Heart right ventricle (tissue), 16 donors: ENCODE measurements at regions not wholly inside any gene's neighbourhood (a gene's known extent, or its start where the extent isn't known, plus 50 kb on each side); places are given as distances from the start of the nearest gene placed in this dataset.

Experiments used
- ATAC-seq, 8 donors: fragments of 200-7000 bp; cut with Tn5 transposase; one replicate each; pipeline ENCODE4 v1.9.1; 2020; ENCODE audit warnings: mild to moderate bottlenecking in 8 of 8, moderate library complexity in 8 of 8, moderate number of reproducible peaks in 1 of 8
- DNase-seq, 2 donors: peaks; one replicate each; pipeline ENCODE4 v3.0.0-alpha.2; 2020
- H3K27ac ChIP-seq, 10 donors: fragments of 200-600 bp; sonication (generic) in 2 of 10; one replicate each; pipeline versions ENCODE4 v1.5.0 to v1.8.0; 2020 to 2022; ENCODE audit warnings: mild to moderate bottlenecking in 3 of 10
- H3K27me3 ChIP-seq, 7 donors: fragments of 200-600 bp; one replicate each; pipeline ENCODE4 v1.8.0; 2021 to 2022; ENCODE audit warnings: mild to moderate bottlenecking in 2 of 7
- H3K36me3 ChIP-seq, 9 donors: fragments of 200-600 bp; sonication (generic) in 1 of 9; one replicate each; pipeline versions ENCODE4 v1.5.0 to v1.8.0; 2020 to 2022; ENCODE audit warnings: mild to moderate bottlenecking in 2 of 9
- H3K4me1 ChIP-seq, 9 donors: fragments of 200-600 bp; sonication (generic) in 1 of 9; one replicate each; pipeline versions ENCODE4 v1.5.0 to v1.8.0; 2020 to 2022; ENCODE audit warnings: mild to moderate bottlenecking in 4 of 9
- H3K4me3 ChIP-seq, 10 donors: fragments of 200-600 bp; sonication (generic) in 2 of 10; one replicate each; pipeline versions ENCODE4 v1.5.0 to v1.8.0; 2020 to 2022; ENCODE audit warnings: mild to moderate bottlenecking in 7 of 10, moderate library complexity in 2 of 10
- H3K9me3 ChIP-seq, 11 donors: fragments of 200-600 bp in 10 of 11; sonication (generic) in 2 of 11; one replicate each; pipeline versions ENCODE4 v1.5.0 to v1.8.0; 2013 to 2022; ENCODE audit warnings: mild to moderate bottlenecking in 2 of 11, control low read depth in 1 of 11, moderate library complexity in 1 of 11
- CTCF ChIP-seq, 9 donors: fragments of 200-600 bp; sonication (generic) in 2 of 9; IDR thresholded peaks; one replicate each; pipeline versions ENCODE4 v1.5.0 to v1.8.0; 2021 to 2022; ENCODE audit warnings: antibody characterized with exemption in 9 of 9, mild to moderate bottlenecking in 5 of 9, moderate library complexity in 1 of 9
- WGBS, 2 donors: extraction: QIAGEN DNeasy Blood & Tissue Kit; methylation state at CpG; one replicate each; pipeline ENCODE4 v1.1.7; 2013; ENCODE audit warnings: inconsistent platforms in 1 of 2; 5-methylcytosine and 5-hydroxymethylcytosine counted together
- intact Hi-C, 10 donors: fragments of 100-400 bp; cut with DNase I; formaldehyde crosslinking; loops; one replicate each; pipeline versions ENCODE4 v1.11.1 to v1.14.2; 2022
- donor health status: Arrhythmogenic right ventricular cardiomyopathy.
- donor health status: ischemic (EF 13 %, LVEDD 7.1; RV severe dilation, severe dysfunction).
- donor health status: healthy with polysubstance abuse.
- donor health status: DM: no; HTN: yes; CAD: no.
- donor health status: DM: no; HTN: no; CAD: no.
- donor health status: ischemic (EF 25% LVEDD 6.9; RV normal size, moderate dysfunction).
- donor health status: ischemic (EF 25% LVEDD 5.7; RV mildly dilated, moderate dysfunction).
- donor health status: healthy.
- donor health status: DM: yes; HTN: yes; CAD: no.
- donor health status: Ischemic cardiomyopathy.
- donor health status: ischemic (EF 35%, LVEDD 5.7; RV mildly dilated, moderate dysfunction).
- donor health status: nonischemic (EF 11% LVEDD 7.7; RV severe dilation, severe dysfunction).
- donor health status: DM: yes; HTN: yes; CAD: no.
- donor health status: PGD.
- donor health status: ischemic (EF 29% LVEDD 5.4; RV normal size, mild dysfunction).
- donor health status: nonischemic (EF 23%, LVEDD 6.1; RV moderate dilation, normal function).

GRCh38 chr14:97633131-97633738 is 836.1 kb downstream of the VRK1 start:
- intact Hi-C loops = no loop called here
- DNase-seq (no peak), ATAC-seq (no peak)
- H3K9me3 ChIP-seq = peaks cover 0 to 2% (median 0%) of the 10 kb centered on the region in 11 donors
- H3K4me1 ChIP-seq = no peaks in the 10 kb centered on the region
- H3K27ac ChIP-seq = no peak overlapping the region
- WGBS, 2 donors = 77 to 90% methylated on average over 4 of the region's 4 CpGs
- peaks cover 0 to 25% (median 4%) of the 10 kb centered on the region in 7 donors for H3K27me3 ChIP-seq
- no peaks in the 10 kb centered on the region for H3K36me3 ChIP-seq
- TF ChIP-seq CTCF (IDR thresholded peaks at IDR 0.05) = no peak
- no peak overlapping the region for H3K4me3 ChIP-seq

- Histone ChIP-seq H3K4me3 (no peak overlapping the region), H3K9me3 (peaks cover 0 to 2% (median 0%) of the 10 kb centered on the region in 11 donors), H3K4me1 (no peaks in the 10 kb centered on the region), H3K27ac (no peak overlapping the region), H3K36me3 (no peaks in the 10 kb centered on the region), H3K27me3 (peaks cover 0 to 40% (median 8%) of the 10 kb centered on the region in 7 donors)
- ATAC-seq (no peak), DNase-seq (no peak)
- intact Hi-C loops = no loop called here
- TF ChIP-seq CTCF (IDR thresholded peaks at IDR 0.05) = no peak
- WGBS, 2 donors = 39 to 42% methylated on average over 13 of the region's 13 CpGs
Observed at GRCh38 chr14:97634751-97635150, 837.6 kb downstream of the VRK1 start.

- 32 to 35% methylated on average over 3 of the region's 3 CpGs for WGBS, 2 donors
- no peak for TF ChIP-seq CTCF (IDR thresholded peaks at IDR 0.05)
- Histone ChIP-seq H3K4me1 (no peaks in the 10 kb centered on the region), H3K36me3 (no peaks in the 10 kb centered on the region), H3K4me3 (no peak overlapping the region), H3K27ac (peak overlapping the region in 1 of 10 donors; percentile 38), H3K9me3 (no peaks in the 10 kb centered on the region), H3K27me3 (peaks cover 0 to 35% (median 4%) of the 10 kb centered on the region in 7 donors)
- intact Hi-C loops = no loop called here
- DNase-seq (no peak), ATAC-seq (no peak)
Observed at GRCh38 chr14:97638864-97639263, 841.7 kb downstream of the VRK1 start.

GRCh38 chr14:97640031-97640430 is 842.8 kb downstream of the VRK1 start:
- Histone ChIP-seq H3K27me3 (peaks cover 0 to 25% (median 4%) of the 10 kb centered on the region in 7 donors), H3K27ac (peak overlapping the region in 1 of 10 donors; percentile 38), H3K36me3 (no peaks in the 10 kb centered on the region), H3K4me3 (no peak overlapping the region), H3K9me3 (no peaks in the 10 kb centered on the region), H3K4me1 (no peaks in the 10 kb centered on the region)
- 52 to 56% methylated on average over 5 of the region's 5 CpGs for WGBS, 2 donors
- ATAC-seq (no peak), DNase-seq (no peak)
- intact Hi-C loops = no loop called here
- no peak for TF ChIP-seq CTCF (IDR thresholded peaks at IDR 0.05)
